GM23248 (cell line): ENCODE measurements at regions not wholly inside any gene's neighbourhood (a gene's known extent, or its start where the extent isn't known, plus 50 kb on each side); places are given as distances from the start of the nearest gene placed in this dataset.

Experiments
- EZH2 ChIP-seq: fragments of 200-600 bp; sonication (generic); IDR thresholded peaks from 2 replicates; pipeline ENCODE4 v1.6.1; 2018; ENCODE audit warnings: antibody characterized with exemption, mild to moderate bottlenecking; ENCODE audit not compliant: insufficient read depth, poor library complexity, severe bottlenecking
- EZH2phosphoT487 ChIP-seq: fragments of 200-600 bp; sonication (generic); IDR thresholded peaks from 2 replicates; pipeline ENCODE4 v1.6.1; 2018; ENCODE audit warnings: antibody characterized with exemption, moderate library complexity, mild to moderate bottlenecking, low read depth; ENCODE audit not compliant: insufficient read depth

- no peak for TF ChIP-seq EZH2
- no peak for TF ChIP-seq EZH2phosphoT487
These were observed 169.9 kb upstream of the ARHGEF26 start for GRCh38 chr3:153951276-153951675.
